ENCODE measurements at regions not wholly inside any gene's neighbourhood (a gene's known extent, or its start where the extent isn't known, plus 50 kb on each side); places are given as distances from the start of the nearest gene placed in this dataset.

DNA sequence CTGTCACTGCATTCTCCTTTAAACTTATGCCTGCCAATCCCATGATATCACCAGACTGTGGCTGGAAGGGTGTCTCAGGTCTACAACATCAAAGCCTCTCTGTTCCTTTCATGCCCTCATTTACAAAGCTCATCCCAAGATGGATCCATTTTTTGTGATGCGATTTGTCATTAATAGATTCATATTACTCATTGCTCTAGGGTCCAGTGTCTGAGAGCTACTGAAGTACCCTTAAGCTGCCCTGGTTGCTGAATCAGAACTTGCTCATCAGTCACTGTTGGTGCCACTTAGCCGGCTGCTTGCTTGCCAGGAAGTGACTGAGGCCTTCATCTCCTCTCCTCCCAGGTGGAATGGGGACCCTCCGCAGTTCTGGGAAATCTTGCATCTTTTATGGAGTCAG is 395.5 kb upstream of the BOD1L1 start:
- WGBS (ENCODE audit: insufficient coverage, insufficient read length): no CpG with 5 or more reads among the region's 3 CpGs
- DNase-seq (ENCODE audit: low read depth, low spot score): no peak
- no peaks in the 10 kb centered on the region for H3K27me3 ChIP-seq (ENCODE audit: control insufficient read depth, insufficient read depth, low read length)
- no peak overlapping the region for H3K4me3 ChIP-seq (ENCODE audit: low read length)
- H3K27ac ChIP-seq (ENCODE audit: low read length): no peak overlapping the region
- no peaks in the 10 kb centered on the region for H3K36me3 ChIP-seq (ENCODE audit: control insufficient read depth, insufficient read depth, low read length)
- no peaks in the 10 kb centered on the region for H3K4me1 ChIP-seq (ENCODE audit: control insufficient read depth, insufficient read depth, low read length)
- no peaks in the 10 kb centered on the region for H3K9me3 ChIP-seq (ENCODE audit: control insufficient read depth, insufficient read depth, low read length)

DNA sequence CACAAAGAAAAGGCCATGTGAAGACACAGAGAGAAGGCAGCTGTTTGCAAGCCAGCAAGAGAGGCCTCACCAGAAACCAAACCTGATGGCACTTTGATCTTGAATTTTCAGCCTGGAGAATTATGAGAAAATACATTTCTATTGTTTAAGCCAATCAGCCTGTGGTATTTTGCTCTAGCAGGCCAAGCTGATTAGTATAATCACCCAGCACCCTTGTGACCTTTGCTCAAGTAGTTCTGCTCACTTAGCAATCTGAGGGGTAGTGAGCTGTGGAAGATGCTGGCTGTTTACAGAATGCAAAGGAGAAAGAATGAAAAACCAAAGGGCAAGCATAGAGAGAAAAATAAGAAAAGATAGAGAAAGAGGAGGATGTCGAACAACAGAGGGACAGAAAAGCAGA is 396.4 kb upstream of the BOD1L1 start:
- WGBS (ENCODE audit: insufficient coverage, insufficient read length): no CpG with 5 or more reads among the region's 1 CpG
- DNase-seq (ENCODE audit: low read depth, low spot score): no peak
- Histone ChIP-seq H3K27ac (ENCODE audit: low read length) (no peak overlapping the region), H3K4me3 (ENCODE audit: low read length) (no peak overlapping the region), H3K27me3 (ENCODE audit: control insufficient read depth, insufficient read depth, low read length) (no peaks in the 10 kb centered on the region), H3K36me3 (ENCODE audit: control insufficient read depth, insufficient read depth, low read length) (no peaks in the 10 kb centered on the region), H3K4me1 (ENCODE audit: control insufficient read depth, insufficient read depth, low read length) (peaks cover 2% of the 10 kb centered on the region), H3K9me3 (ENCODE audit: control insufficient read depth, insufficient read depth, low read length) (no peaks in the 10 kb centered on the region)

DNA sequence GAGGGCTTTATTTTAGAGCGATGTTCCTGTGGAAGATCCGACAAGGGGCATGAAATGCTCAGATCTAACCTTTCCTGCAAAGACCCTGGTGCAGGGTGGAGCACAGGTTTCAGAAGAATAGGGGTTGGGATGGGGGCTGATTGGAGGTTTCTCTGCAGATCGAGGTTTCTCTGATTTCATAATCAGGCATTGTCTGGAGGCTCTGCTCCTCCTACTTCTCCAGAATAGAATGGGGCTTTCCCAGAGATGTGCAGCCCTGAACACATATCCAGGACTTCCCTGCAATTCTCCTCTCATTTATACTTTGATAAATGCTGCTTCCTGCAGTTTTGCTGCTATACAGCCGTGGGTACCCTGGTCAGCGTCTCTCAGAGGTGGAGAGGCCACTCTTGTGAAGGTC is 397.6 kb upstream of the BOD1L1 start:
- no peak for DNase-seq (ENCODE audit: low read depth, low spot score)

DNA sequence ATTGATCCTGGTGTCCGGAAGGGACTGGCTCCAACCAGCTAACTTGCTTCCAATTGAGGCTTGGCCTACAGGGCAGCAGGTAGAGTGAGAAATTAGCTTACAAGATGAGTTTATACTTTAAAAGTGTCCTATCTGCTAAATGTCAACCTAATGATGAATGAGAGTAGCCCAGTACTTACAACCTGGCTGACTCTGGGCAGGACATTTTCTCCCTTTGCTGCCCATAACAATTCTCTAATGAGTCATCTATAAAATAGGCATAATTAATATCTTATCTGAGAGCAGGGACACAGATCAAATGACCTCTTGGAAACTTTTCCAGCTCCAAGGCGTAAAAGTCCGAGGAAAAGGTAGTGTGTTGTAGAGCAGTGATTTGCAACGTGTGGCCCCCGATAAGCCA is 398.4 kb upstream of the BOD1L1 start:
- Histone ChIP-seq H3K27ac (ENCODE audit: low read length) (no peak overlapping the region), H3K9me3 (ENCODE audit: control insufficient read depth, insufficient read depth, low read length) (no peaks in the 10 kb centered on the region), H3K27me3 (ENCODE audit: control insufficient read depth, insufficient read depth, low read length) (no peaks in the 10 kb centered on the region), H3K4me1 (ENCODE audit: control insufficient read depth, insufficient read depth, low read length) (peaks cover 4% of the 10 kb centered on the region), H3K4me3 (ENCODE audit: low read length) (no peak overlapping the region), H3K36me3 (ENCODE audit: control insufficient read depth, insufficient read depth, low read length) (no peaks in the 10 kb centered on the region)
- WGBS (ENCODE audit: insufficient coverage, insufficient read length): no CpG with 5 or more reads among the region's 5 CpGs
- no peak for DNase-seq (ENCODE audit: low read depth, low spot score)

More for the DNA sequence above, 397.6 kb upstream of the BOD1L1 start:
- no CpG with 5 or more reads among the region's 5 CpGs for WGBS (ENCODE audit: insufficient coverage, insufficient read length)
- Histone ChIP-seq H3K4me3 (ENCODE audit: low read length) (no peak overlapping the region), H3K27me3 (ENCODE audit: control insufficient read depth, insufficient read depth, low read length) (no peaks in the 10 kb centered on the region), H3K4me1 (ENCODE audit: control insufficient read depth, insufficient read depth, low read length) (peaks cover 4% of the 10 kb centered on the region), H3K9me3 (ENCODE audit: control insufficient read depth, insufficient read depth, low read length) (no peaks in the 10 kb centered on the region), H3K27ac (ENCODE audit: low read length) (no peak overlapping the region), H3K36me3 (ENCODE audit: control insufficient read depth, insufficient read depth, low read length) (no peaks in the 10 kb centered on the region)

DNA sequence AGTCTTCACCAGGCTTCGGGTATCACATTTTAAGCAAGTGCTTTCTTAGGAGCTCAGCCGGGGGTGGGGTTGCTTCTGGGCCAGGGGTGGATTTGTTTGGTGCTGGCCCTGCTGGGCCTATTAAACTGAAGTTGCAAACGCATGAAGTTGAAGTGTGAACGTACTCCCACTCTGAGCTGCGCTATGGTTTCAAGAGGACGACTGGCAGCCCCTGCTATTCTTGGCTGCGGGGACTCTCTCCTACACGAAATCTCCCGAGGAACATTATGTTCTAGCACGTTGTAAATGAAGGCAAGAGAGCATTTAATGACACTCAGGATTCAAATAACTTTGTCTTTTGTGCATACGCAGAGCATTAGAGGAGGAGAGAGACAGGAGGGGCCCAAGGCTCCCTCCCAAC is 401.3 kb upstream of the BOD1L1 start:
- WGBS (ENCODE audit: insufficient coverage, insufficient read length): no CpG with 5 or more reads among the region's 11 CpGs
- Histone ChIP-seq H3K4me1 (ENCODE audit: control insufficient read depth, insufficient read depth, low read length) (peaks cover 4% of the 10 kb centered on the region), H3K27ac (ENCODE audit: low read length) (no peak overlapping the region), H3K4me3 (ENCODE audit: low read length) (no peak overlapping the region), H3K36me3 (ENCODE audit: control insufficient read depth, insufficient read depth, low read length) (no peaks in the 10 kb centered on the region), H3K9me3 (ENCODE audit: control insufficient read depth, insufficient read depth, low read length) (no peaks in the 10 kb centered on the region), H3K27me3 (ENCODE audit: control insufficient read depth, insufficient read depth, low read length) (no peaks in the 10 kb centered on the region)
- no peak for DNase-seq (ENCODE audit: low read depth, low spot score)

DNA sequence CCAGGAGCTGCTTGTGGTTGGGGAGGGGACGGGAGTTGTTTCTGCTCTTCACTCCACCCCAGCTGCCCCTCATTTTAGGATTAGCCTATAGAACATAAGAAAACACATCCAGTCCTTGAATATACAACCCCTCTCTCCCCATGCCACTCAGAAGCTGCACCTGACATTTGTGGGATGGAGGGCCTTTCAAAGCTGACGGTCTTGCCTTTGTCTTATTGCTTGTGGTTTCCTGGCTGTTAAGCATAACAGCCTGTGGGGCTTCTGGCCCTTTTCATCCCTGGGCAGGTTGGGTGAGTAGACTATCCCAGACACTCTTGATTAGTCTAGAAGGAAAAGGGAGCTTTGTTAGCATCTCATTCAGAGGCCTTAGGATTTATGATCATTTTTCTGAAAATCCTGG is 407.6 kb upstream of the BOD1L1 start:
- WGBS (ENCODE audit: insufficient coverage, insufficient read length): no CpG with 5 or more reads among the region's 2 CpGs
- DNase-seq (ENCODE audit: low read depth, low spot score): no peak
- Histone ChIP-seq H3K36me3 (ENCODE audit: control insufficient read depth, insufficient read depth, low read length) (no peaks in the 10 kb centered on the region), H3K27me3 (ENCODE audit: control insufficient read depth, insufficient read depth, low read length) (no peaks in the 10 kb centered on the region), H3K4me1 (ENCODE audit: control insufficient read depth, insufficient read depth, low read length) (no peaks in the 10 kb centered on the region), H3K4me3 (ENCODE audit: low read length) (no peak overlapping the region), H3K9me3 (ENCODE audit: control insufficient read depth, insufficient read depth, low read length) (no peaks in the 10 kb centered on the region), H3K27ac (ENCODE audit: low read length) (no peak overlapping the region)

DNA sequence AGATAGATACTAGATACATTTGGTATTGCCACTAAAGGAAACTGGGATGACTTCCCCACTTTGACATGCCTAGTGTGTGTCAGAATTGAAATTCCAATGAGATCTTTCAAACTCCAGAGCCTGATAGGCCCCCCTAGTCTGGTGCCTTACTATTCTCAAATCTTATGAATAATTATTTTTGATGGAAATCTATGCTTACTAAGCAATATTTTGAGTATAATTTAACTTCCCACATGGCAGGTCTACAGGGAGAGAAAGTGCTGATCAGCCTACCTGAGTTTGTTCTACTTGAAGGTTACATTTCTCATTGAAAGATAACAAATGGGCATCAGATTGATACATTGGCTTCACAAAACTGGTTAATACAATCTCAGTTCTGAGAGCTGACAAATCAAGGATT is 415.7 kb upstream of the BOD1L1 start:
- DNase-seq (ENCODE audit: low read depth, low spot score): no peak
- Histone ChIP-seq H3K4me1 (ENCODE audit: control insufficient read depth, insufficient read depth, low read length) (no peaks in the 10 kb centered on the region), H3K27ac (ENCODE audit: low read length) (no peak overlapping the region), H3K4me3 (ENCODE audit: low read length) (no peak overlapping the region), H3K36me3 (ENCODE audit: control insufficient read depth, insufficient read depth, low read length) (no peaks in the 10 kb centered on the region), H3K9me3 (ENCODE audit: control insufficient read depth, insufficient read depth, low read length) (no peaks in the 10 kb centered on the region), H3K27me3 (ENCODE audit: control insufficient read depth, insufficient read depth, low read length) (no peaks in the 10 kb centered on the region)

DNA sequence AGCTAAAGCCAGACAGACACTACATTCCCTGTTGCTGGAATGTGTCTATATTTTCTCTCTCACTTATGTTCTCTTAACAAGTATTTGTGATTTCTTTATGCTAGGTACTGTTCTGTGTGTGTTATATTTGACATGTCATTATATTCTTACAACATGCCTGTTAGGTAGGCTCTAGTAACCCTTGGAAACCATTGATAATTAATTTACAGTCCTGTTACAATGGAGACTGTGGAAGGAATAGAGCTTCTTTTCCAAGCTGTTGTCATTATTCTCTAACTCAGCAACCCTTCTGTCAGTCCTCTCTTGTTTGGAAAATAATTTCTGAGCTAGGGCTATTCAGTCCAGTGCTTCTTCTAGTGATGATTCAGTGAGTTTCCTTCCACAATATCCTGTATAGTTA is 419.1 kb upstream of the BOD1L1 start:
- H3K27me3 ChIP-seq (ENCODE audit: control insufficient read depth, insufficient read depth, low read length): no peaks in the 10 kb centered on the region
- no peaks in the 10 kb centered on the region for H3K36me3 ChIP-seq (ENCODE audit: control insufficient read depth, insufficient read depth, low read length)
- H3K4me3 ChIP-seq (ENCODE audit: low read length): no peak overlapping the region
- no peak for DNase-seq (ENCODE audit: low read depth, low spot score)
- H3K9me3 ChIP-seq (ENCODE audit: control insufficient read depth, insufficient read depth, low read length): no peaks in the 10 kb centered on the region
- no peaks in the 10 kb centered on the region for H3K4me1 ChIP-seq (ENCODE audit: control insufficient read depth, insufficient read depth, low read length)
- no peak overlapping the region for H3K27ac ChIP-seq (ENCODE audit: low read length)

DNA sequence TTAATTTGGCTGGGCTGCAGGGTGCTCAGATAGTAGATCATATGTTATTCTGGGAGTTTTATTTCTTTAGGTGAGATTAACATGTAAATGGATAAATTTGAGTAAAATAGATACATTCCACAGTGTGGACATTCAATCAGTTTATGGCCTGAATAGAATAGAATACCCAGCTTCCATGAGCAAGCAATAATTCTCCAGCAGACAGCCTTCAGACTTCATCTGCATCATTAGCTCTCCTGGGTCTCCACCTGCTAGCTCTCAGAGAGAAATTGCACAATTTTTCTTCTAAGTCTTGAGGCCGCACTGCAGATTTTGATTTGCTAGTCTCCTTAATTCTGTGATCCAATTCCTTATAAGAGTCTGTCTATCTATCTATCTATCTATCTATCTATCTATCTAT is 420.3 kb upstream of the BOD1L1 start:
- H3K4me3 ChIP-seq (ENCODE audit: low read length): no peak overlapping the region
- H3K4me1 ChIP-seq (ENCODE audit: control insufficient read depth, insufficient read depth, low read length): no peaks in the 10 kb centered on the region
- no peaks in the 10 kb centered on the region for H3K27me3 ChIP-seq (ENCODE audit: control insufficient read depth, insufficient read depth, low read length)
- no peaks in the 10 kb centered on the region for H3K9me3 ChIP-seq (ENCODE audit: control insufficient read depth, insufficient read depth, low read length)
- H3K27ac ChIP-seq (ENCODE audit: low read length): no peak overlapping the region
- WGBS (ENCODE audit: insufficient coverage, insufficient read length): no CpG with 5 or more reads among the region's 1 CpG
- no peak for DNase-seq (ENCODE audit: low read depth, low spot score)
- H3K36me3 ChIP-seq (ENCODE audit: control insufficient read depth, insufficient read depth, low read length): no peaks in the 10 kb centered on the region

DNA sequence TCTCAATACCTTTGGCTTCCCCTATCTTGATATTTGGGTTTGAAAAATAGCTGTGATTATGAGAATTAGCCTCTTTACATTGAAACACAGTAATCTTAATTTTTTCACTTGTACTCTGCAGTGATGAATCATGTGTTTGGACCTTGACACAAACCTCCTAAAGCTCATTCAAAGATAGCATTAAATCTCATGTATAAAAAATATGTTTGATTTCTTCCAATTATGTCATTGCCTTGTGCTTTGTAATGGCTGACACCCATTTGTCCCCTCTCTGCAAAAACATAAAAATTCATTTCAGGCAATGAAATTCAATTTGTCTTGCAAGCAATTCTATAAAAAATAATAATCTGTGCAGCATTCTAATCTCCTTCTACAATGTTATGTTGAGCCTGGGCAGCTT is 422.4 kb upstream of the BOD1L1 start:
- H3K36me3 ChIP-seq (ENCODE audit: control insufficient read depth, insufficient read depth, low read length): no peaks in the 10 kb centered on the region
- DNase-seq (ENCODE audit: low read depth, low spot score): no peak
- H3K27ac ChIP-seq (ENCODE audit: low read length): no peak overlapping the region
- no peaks in the 10 kb centered on the region for H3K9me3 ChIP-seq (ENCODE audit: control insufficient read depth, insufficient read depth, low read length)
- no peaks in the 10 kb centered on the region for H3K27me3 ChIP-seq (ENCODE audit: control insufficient read depth, insufficient read depth, low read length)
- no peak overlapping the region for H3K4me3 ChIP-seq (ENCODE audit: low read length)
- no peaks in the 10 kb centered on the region for H3K4me1 ChIP-seq (ENCODE audit: control insufficient read depth, insufficient read depth, low read length)

DNA sequence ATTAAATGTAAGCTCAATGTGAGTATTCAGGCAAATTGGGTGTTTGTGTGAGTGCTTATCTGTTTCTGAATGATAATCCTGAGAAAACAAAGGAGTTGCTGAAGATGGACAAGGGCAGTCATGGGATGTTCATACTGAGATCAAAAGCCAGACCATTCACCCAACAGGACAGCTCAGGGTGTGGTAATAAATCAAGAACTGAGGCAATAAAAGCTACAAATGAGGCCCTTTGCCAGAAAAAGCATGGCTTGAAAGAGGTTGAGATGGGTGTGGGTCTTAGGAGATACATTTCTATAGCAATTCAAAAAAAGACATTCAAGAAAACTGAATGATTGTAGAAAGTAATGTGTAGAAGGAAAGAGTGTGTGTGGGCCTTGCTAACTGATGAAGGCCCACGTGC is 425.8 kb upstream of the BOD1L1 start:
- Histone ChIP-seq H3K4me3 (ENCODE audit: low read length) (no peak overlapping the region), H3K4me1 (ENCODE audit: control insufficient read depth, insufficient read depth, low read length) (no peaks in the 10 kb centered on the region), H3K36me3 (ENCODE audit: control insufficient read depth, insufficient read depth, low read length) (no peaks in the 10 kb centered on the region), H3K27me3 (ENCODE audit: control insufficient read depth, insufficient read depth, low read length) (no peaks in the 10 kb centered on the region), H3K9me3 (ENCODE audit: control insufficient read depth, insufficient read depth, low read length) (no peaks in the 10 kb centered on the region), H3K27ac (ENCODE audit: low read length) (no peak overlapping the region)
- WGBS (ENCODE audit: insufficient coverage, insufficient read length): no CpG with 5 or more reads among the region's 1 CpG
- no peak for DNase-seq (ENCODE audit: low read depth, low spot score)

All from iPS DF 6.9 (cell line).